ENCODE measurements at regions not wholly inside any gene's neighbourhood (a gene's known extent, or its start where the extent isn't known, plus 50 kb on each side); places are given as distances from the start of the nearest gene placed in this dataset.

GRCh38 chr17:69954241-69954925, 120.6 kb upstream of the KCNJ16 start:
- TF ChIP-seq CTCF (IDR thresholded peaks at IDR 0.05) (no peak), POLR2A (IDR thresholded peaks at IDR 0.05) (no peak)

All from testis (tissue), 2 donors.